Neural progenitor cell (in vitro differentiated cells): ENCODE measurements at regions not wholly inside any gene's neighbourhood (a gene's known extent, or its start where the extent isn't known, plus 50 kb on each side); places are given as distances from the start of the nearest gene placed in this dataset.

Source experiments
- DNase-seq: peaks from one replicate; pipeline ENCODE4 v3.0.0-alpha.2; 2016; ENCODE audit warnings: low spot score
- H2AFZ ChIP-seq: fragments of 200-600 bp; sonication (generic); replicated peaks from 2 replicates; pipeline ENCODE4 v1.6.1; 2016; ENCODE audit warnings: antibody characterized with exemption
- H3F3A ChIP-seq: fragments of 200-600 bp; sonication (generic); 2 replicates; pipeline ENCODE4 v1.6.1; 2016; ENCODE audit warnings: antibody characterized with exemption, low read depth
- H3K27ac ChIP-seq: fragments of 200-600 bp; sonication (generic); 2 replicates; pipeline ENCODE4 v1.5.1; 2016; ENCODE audit warnings: mild to moderate bottlenecking
- H3K27me3 ChIP-seq: fragments of 200-600 bp; sonication (generic); 2 replicates; pipeline ENCODE4 v1.6.1; 2016; ENCODE audit warnings: mild to moderate bottlenecking, moderate library complexity
- H3K36me3 ChIP-seq: fragments of 200-600 bp; sonication (generic); 2 replicates; pipeline ENCODE4 v1.5.1; 2016
- H3K4me1 ChIP-seq: fragments of 200-600 bp; sonication (generic); 2 replicates; pipeline ENCODE4 v1.6.1; 2016; ENCODE audit warnings: mixed run types
- H3K4me2 ChIP-seq: fragments of 200-600 bp; sonication (generic); 2 replicates; pipeline ENCODE4 v1.6.1; 2016
- H3K4me3 ChIP-seq: fragments of 200-600 bp; sonication (generic); 2 replicates; pipeline ENCODE4 v1.5.1; 2016
- H3K79me2 ChIP-seq: fragments of 200-600 bp; sonication (generic); 2 replicates; pipeline ENCODE4 v1.6.1; 2016; ENCODE audit warnings: low read depth
- H3K9ac ChIP-seq: fragments of 200-600 bp; sonication (generic); 2 replicates; pipeline ENCODE4 v1.6.1; 2016
- H3K9me3 ChIP-seq: fragments of 200-600 bp; sonication (generic); 2 replicates; pipeline ENCODE4 v1.5.1; 2016; ENCODE audit warnings: low read depth
- H4K20me1 ChIP-seq: fragments of 200-600 bp; sonication (generic); 2 replicates; pipeline ENCODE4 v1.6.1; 2016; ENCODE audit warnings: low read depth
- H3K27ac Mint-ChIP-seq: 3 replicates; pipeline ENCODE4 v1.8.0; 2021; ENCODE audit warnings: mixed read lengths
- H3K27me3 Mint-ChIP-seq: 2 replicates; pipeline ENCODE4 v1.8.0; 2022; ENCODE audit warnings: low read depth, mild to moderate bottlenecking, inconsistent platforms, moderate library complexity, mixed read lengths; ENCODE audit not compliant: insufficient read depth
- H3K36me3 Mint-ChIP-seq: 3 replicates; pipeline ENCODE4 v1.8.0; 2021; ENCODE audit warnings: mixed read lengths
- H3K4me1 Mint-ChIP-seq: 3 replicates; pipeline ENCODE4 v1.8.0; 2021; ENCODE audit warnings: mixed read lengths
- H3K4me3 Mint-ChIP-seq: 3 replicates; pipeline ENCODE4 v1.8.0; 2021; ENCODE audit warnings: mild to moderate bottlenecking, moderate library complexity, mixed read lengths
- H3K9me3 Mint-ChIP-seq: 3 replicates; pipeline ENCODE4 v1.8.0; 2020; ENCODE audit warnings: mixed read lengths
- CTCF ChIP-seq: fragments of 200-600 bp; sonication (generic); IDR thresholded peaks from 2 replicates; pipeline ENCODE4 v1.5.1; 2017; ENCODE audit warnings: antibody characterized with exemption, mild to moderate bottlenecking
- EZH2 ChIP-seq: fragments of 200-600 bp; sonication (generic); IDR thresholded peaks from 2 replicates; pipeline ENCODE4 v1.6.1; 2017; ENCODE audit warnings: antibody characterized with exemption, mild to moderate bottlenecking, moderate library complexity
- EZH2phosphoT487 ChIP-seq: fragments of 200-600 bp; sonication (generic); IDR thresholded peaks from 2 replicates; pipeline ENCODE4 v1.6.1; 2017; ENCODE audit warnings: antibody characterized with exemption

DNA sequence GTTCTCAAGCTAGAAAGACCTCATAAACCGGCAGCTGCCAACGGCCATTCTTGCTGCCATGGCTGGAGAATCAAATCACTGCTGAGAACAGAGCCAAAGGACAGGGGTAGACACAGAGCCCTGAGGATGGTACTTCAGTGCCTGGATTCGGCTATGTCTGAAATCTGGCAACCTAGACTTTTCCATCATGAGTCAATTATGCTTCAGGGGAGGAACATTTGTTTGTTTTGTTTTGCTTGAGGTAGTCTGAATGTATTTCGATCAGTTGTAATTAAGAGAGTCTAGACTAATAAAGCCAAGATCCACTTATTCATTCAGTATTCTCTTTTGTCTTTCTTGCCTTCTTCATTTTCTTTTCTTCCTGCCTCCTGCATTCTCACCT is 122.8 kb upstream of the SH3BP4 start:
- Histone ChIP-seq H2AFZ (no peak overlapping the region), H3K36me3 (no peaks in the 10 kb centered on the region), H4K20me1 (no peaks in the 10 kb centered on the region), H3K9me3 (no peaks in the 10 kb centered on the region), H3K79me2 (no peaks in the 10 kb centered on the region), H3K27ac (no peak overlapping the region), H3F3A (no peaks in the 10 kb centered on the region), H3K9ac (no peak overlapping the region), H3K4me2 (no peak overlapping the region), H3K4me3 (no peak overlapping the region), H3K4me1 (peaks cover 3% of the 10 kb centered on the region), H3K27me3 (no peaks in the 10 kb centered on the region)
- Mint-ChIP-seq H3K4me1 (peaks cover 9% of the 10 kb centered on the region), H3K9me3 (no peaks in the 10 kb centered on the region), H3K27me3 (peaks cover 5% of the 10 kb centered on the region), H3K27ac (no peak overlapping the region), H3K4me3 (no peak overlapping the region), H3K36me3 (no peaks in the 10 kb centered on the region)
- no peak for TF ChIP-seq EZH2
- no peak for TF ChIP-seq CTCF
- TF ChIP-seq EZH2phosphoT487 = no peak
- no peak for DNase-seq

GRCh38 chr2:234828382-234829073 is 123.3 kb upstream of the SH3BP4 start:
- H3K27me3 ChIP-seq = no peaks in the 10 kb centered on the region
- no peaks in the 10 kb centered on the region for H4K20me1 ChIP-seq
- Mint-ChIP-seq H3K36me3 (no peaks in the 10 kb centered on the region), H3K4me1 (peaks cover 9% of the 10 kb centered on the region), H3K27ac (no peak overlapping the region), H3K4me3 (no peak overlapping the region), H3K27me3 (peaks cover 5% of the 10 kb centered on the region), H3K9me3 (no peaks in the 10 kb centered on the region)
- H3K4me2 ChIP-seq = no peak overlapping the region
- no peak overlapping the region for H3K9ac ChIP-seq
- no peak for DNase-seq
- H2AFZ ChIP-seq = no peak overlapping the region
- no peaks in the 10 kb centered on the region for H3F3A ChIP-seq
- H3K4me3 ChIP-seq = no peak overlapping the region
- no peak for TF ChIP-seq EZH2phosphoT487
- TF ChIP-seq EZH2 = no peak
- TF ChIP-seq CTCF = no peak
- no peak overlapping the region for H3K27ac ChIP-seq
- H3K4me1 ChIP-seq = peaks cover 8% of the 10 kb centered on the region
- no peaks in the 10 kb centered on the region for H3K36me3 ChIP-seq
- H3K9me3 ChIP-seq = no peaks in the 10 kb centered on the region
- no peaks in the 10 kb centered on the region for H3K79me2 ChIP-seq

DNA sequence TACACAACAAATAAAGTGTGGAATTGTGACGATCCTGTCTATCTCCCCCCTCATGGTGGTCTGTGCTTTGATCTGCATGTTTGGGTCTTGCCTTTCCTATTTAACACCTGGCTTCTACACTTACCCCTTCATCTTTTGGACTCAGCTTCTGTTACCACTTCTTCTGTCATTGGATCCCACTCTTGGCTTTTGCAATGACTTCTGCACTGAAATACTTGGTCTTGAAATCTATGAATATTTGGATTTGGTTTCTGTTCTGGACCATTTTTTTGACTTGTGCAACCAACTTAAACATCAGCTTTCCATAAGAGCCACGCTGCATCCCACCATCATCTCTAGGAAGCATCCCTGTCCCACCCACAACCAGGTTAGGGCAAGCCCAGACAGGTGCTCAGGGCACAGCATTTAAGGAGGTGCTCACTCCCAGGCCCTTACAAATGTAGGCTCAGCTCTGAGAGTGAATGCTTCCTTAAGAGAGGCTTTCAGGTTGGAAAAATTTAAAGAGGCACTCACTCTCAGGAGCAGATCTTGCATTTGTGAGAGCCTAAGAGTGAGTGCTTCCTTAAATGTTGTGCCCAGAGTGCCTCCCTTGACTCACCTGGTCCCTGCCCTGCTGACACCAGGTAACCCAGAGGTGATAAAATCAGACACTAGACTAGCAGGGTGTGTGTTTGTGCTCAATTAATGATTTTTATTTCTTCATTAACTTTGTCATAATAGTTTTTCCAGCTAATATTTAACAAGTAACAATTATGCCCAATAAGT is 124.5 kb upstream of the SH3BP4 start:
- Mint-ChIP-seq H3K27ac (no peak overlapping the region), H3K36me3 (no peaks in the 10 kb centered on the region), H3K4me3 (no peak overlapping the region), H3K27me3 (peaks cover 2% of the 10 kb centered on the region), H3K9me3 (no peaks in the 10 kb centered on the region), H3K4me1 (peaks cover 9% of the 10 kb centered on the region)
- no peak overlapping the region for H3K9ac ChIP-seq
- H3F3A ChIP-seq = no peaks in the 10 kb centered on the region
- H3K27me3 ChIP-seq = no peaks in the 10 kb centered on the region
- no peaks in the 10 kb centered on the region for H3K9me3 ChIP-seq
- no peak overlapping the region for H3K4me2 ChIP-seq
- no peaks in the 10 kb centered on the region for H4K20me1 ChIP-seq
- DNase-seq = no peak
- no peaks in the 10 kb centered on the region for H3K36me3 ChIP-seq
- no peak for TF ChIP-seq EZH2
- no peaks in the 10 kb centered on the region for H3K79me2 ChIP-seq
- H3K27ac ChIP-seq = no peak overlapping the region
- H2AFZ ChIP-seq = no peak overlapping the region
- H3K4me3 ChIP-seq = no peak overlapping the region
- H3K4me1 ChIP-seq = peaks cover 11% of the 10 kb centered on the region

DNA sequence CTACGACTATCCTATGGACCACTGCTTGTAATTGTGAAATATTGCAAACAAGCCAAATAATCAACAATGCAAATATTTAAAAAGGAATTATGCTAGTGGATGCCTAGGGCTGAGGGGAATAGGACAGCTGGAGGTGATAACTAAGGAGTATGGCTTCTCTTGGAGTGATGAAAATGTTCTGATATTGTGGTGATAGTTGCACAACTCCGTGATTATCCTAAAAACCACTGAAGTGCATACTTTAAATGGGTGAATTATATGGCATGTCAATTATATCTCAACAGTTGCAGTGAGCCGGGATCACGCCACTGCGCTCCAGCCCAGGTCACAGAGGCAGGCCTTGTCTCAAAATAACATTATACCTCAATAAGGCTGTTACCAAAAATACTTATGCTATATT is 125.1 kb upstream of the SH3BP4 start:
- no peaks in the 10 kb centered on the region for H3K27me3 ChIP-seq
- no peak overlapping the region for H2AFZ ChIP-seq
- TF ChIP-seq EZH2phosphoT487 (no peak), CTCF (no peak), EZH2 (no peak)
- H3K27ac ChIP-seq = no peak overlapping the region
- H3K36me3 Mint-ChIP-seq = no peaks in the 10 kb centered on the region
- no peaks in the 10 kb centered on the region for H3K36me3 ChIP-seq
- no peaks in the 10 kb centered on the region for H4K20me1 ChIP-seq
- H3F3A ChIP-seq = no peaks in the 10 kb centered on the region
- H3K4me2 ChIP-seq = no peak overlapping the region
- no peaks in the 10 kb centered on the region for H3K79me2 ChIP-seq
- no peaks in the 10 kb centered on the region for H3K9me3 ChIP-seq
- no peak overlapping the region for H3K9ac ChIP-seq
- no peak overlapping the region for H3K27ac Mint-ChIP-seq
- no peaks in the 10 kb centered on the region for H3K9me3 Mint-ChIP-seq
- H3K4me3 ChIP-seq = no peak overlapping the region
- peaks cover 11% of the 10 kb centered on the region for H3K4me1 ChIP-seq
- H3K4me1 Mint-ChIP-seq = peaks cover 9% of the 10 kb centered on the region
- no peak overlapping the region for H3K4me3 Mint-ChIP-seq
- DNase-seq = no peak
- peaks cover 2% of the 10 kb centered on the region for H3K27me3 Mint-ChIP-seq
